ENCODE measurements at regions not wholly inside any gene's neighbourhood (a gene's known extent, or its start where the extent isn't known, plus 50 kb on each side); places are given as distances from the start of the nearest gene placed in this dataset.

GRCh38 chr2:107001062-107001461 lies 115.1 kb upstream of the ST6GAL2 start:
- H3K4me3 ChIP-seq (ENCODE audit: control insufficient read depth, low read depth, low read length), result no peak overlapping the region
- no peak for TF ChIP-seq CTCF (conservative IDR thresholded peaks at IDR 0.05; ENCODE audit: control insufficient read depth, insufficient read depth, low read depth, low read length)
- DNase-seq (ENCODE audit: low read depth), result no peak

GRCh38 chr2:107001551-107001950 lies 115.6 kb upstream of the ST6GAL2 start:
- no peak for DNase-seq (ENCODE audit: low read depth)
- no peak overlapping the region for H3K4me3 ChIP-seq (ENCODE audit: control insufficient read depth, low read depth, low read length)
- no peak for TF ChIP-seq CTCF (conservative IDR thresholded peaks at IDR 0.05; ENCODE audit: control insufficient read depth, insufficient read depth, low read depth, low read length)

GRCh38 chr2:107001964-107002696 lies 116.2 kb upstream of the ST6GAL2 start:
- no peak for TF ChIP-seq CTCF (conservative IDR thresholded peaks at IDR 0.05; ENCODE audit: control insufficient read depth, insufficient read depth, low read depth, low read length)
- no peak overlapping the region for H3K4me3 ChIP-seq (ENCODE audit: control insufficient read depth, low read depth, low read length)
- peak; percentile 82 for DNase-seq (ENCODE audit: low read depth)

GRCh38 chr2:107002735-107003134 lies 116.8 kb upstream of the ST6GAL2 start:
- TF ChIP-seq CTCF (conservative IDR thresholded peaks at IDR 0.05; ENCODE audit: control insufficient read depth, insufficient read depth, low read depth, low read length), result no peak
- DNase-seq (ENCODE audit: low read depth), result peak; percentile 44
- no peak overlapping the region for H3K4me3 ChIP-seq (ENCODE audit: control insufficient read depth, low read depth, low read length)

- DNase-seq (ENCODE audit: low read depth), result no peak
- TF ChIP-seq CTCF (conservative IDR thresholded peaks at IDR 0.05; ENCODE audit: control insufficient read depth, insufficient read depth, low read depth, low read length), result no peak
Observed at GRCh38 chr2:107005853-107006252, 119.9 kb upstream of the ST6GAL2 start.

GRCh38 chr2:107006836-107007235 lies 120.9 kb upstream of the ST6GAL2 start:
- no peak overlapping the region for H3K4me3 ChIP-seq (ENCODE audit: control insufficient read depth, low read depth, low read length)
- DNase-seq (ENCODE audit: low read depth), result no peak
- TF ChIP-seq CTCF (conservative IDR thresholded peaks at IDR 0.05; ENCODE audit: control insufficient read depth, insufficient read depth, low read depth, low read length), result no peak

More at GRCh38 chr2:107005853-107006252, 119.9 kb upstream of the ST6GAL2 start:
- no peak overlapping the region for H3K4me3 ChIP-seq (ENCODE audit: control insufficient read depth, low read depth, low read length)

Data from fibroblast of mammary gland (primary cell).